ENCODE measurements at regions not wholly inside any gene's neighbourhood (a gene's known extent, or its start where the extent isn't known, plus 50 kb on each side); places are given as distances from the start of the nearest gene placed in this dataset.

- Histone ChIP-seq H3K9me3 (no peaks in the 10 kb centered on the region), H3K4me3 (no peak overlapping the region), H3K27me3 (no peaks in the 10 kb centered on the region), H3K36me3 (no peaks in the 10 kb centered on the region), H3K27ac (no peak overlapping the region), H3K4me1 (ENCODE audit: insufficient read depth) (peaks cover 6% of the 10 kb centered on the region)
- intact Hi-C loops (cut with DNase I), result loop anchor here in 2 of 4 donors (5.0 to 10.0 kb wide), 4 partner anchors 70 to 587 kb away; no protein-coding TSS in a partner anchor
- WGBS, 3 donors, result 93 to 98% (median 95%) methylated on average over 5 of the region's 5 CpGs
- TF ChIP-seq POLR2A (IDR thresholded peaks at IDR 0.05) (no peak), EP300 (IDR thresholded peaks at IDR 0.05) (no peak), CTCF (IDR thresholded peaks at IDR 0.05) (no peak)
- no peak for DNase-seq
These were observed 419.8 kb downstream of the COG6 start for GRCh38 chr13:40075281-40075680.

GRCh38 chr13:40076765-40077362 lies 421.4 kb downstream of the COG6 start:
- no peaks in the 10 kb centered on the region for H3K36me3 ChIP-seq
- no peaks in the 10 kb centered on the region for H3K27me3 ChIP-seq
- peaks cover 6% of the 10 kb centered on the region for H3K4me1 ChIP-seq (ENCODE audit: insufficient read depth)
- no peak for DNase-seq
- WGBS, 3 donors, result 93 to 98% (median 94%) methylated on average over 3 of the region's 3 CpGs
- H3K9me3 ChIP-seq, result no peaks in the 10 kb centered on the region
- H3K4me3 ChIP-seq, result no peak overlapping the region
- H3K27ac ChIP-seq, result no peak overlapping the region
- intact Hi-C loops (cut with DNase I), result loop anchor here in 2 of 4 donors (5.0 to 10.0 kb wide), 4 partner anchors 68 to 585 kb away; no protein-coding TSS in a partner anchor
- TF ChIP-seq EP300 (IDR thresholded peaks at IDR 0.05) (no peak), POLR2A (IDR thresholded peaks at IDR 0.05) (no peak), CTCF (IDR thresholded peaks at IDR 0.05) (no peak)

- H3K4me3 ChIP-seq, result no peak overlapping the region
- TF ChIP-seq CTCF (IDR thresholded peaks at IDR 0.05) (no peak), EP300 (IDR thresholded peaks at IDR 0.05) (no peak), POLR2A (IDR thresholded peaks at IDR 0.05) (no peak)
- intact Hi-C loops (cut with DNase I), result loop anchor here in 2 of 4 donors (5.0 to 10.0 kb wide), 4 partner anchors 67 to 585 kb away; no protein-coding TSS in a partner anchor
- H3K9me3 ChIP-seq, result no peaks in the 10 kb centered on the region
- 95 to 97% (median 95%) methylated on average over 9 of the region's 9 CpGs for WGBS, 3 donors
- no peaks in the 10 kb centered on the region for H3K36me3 ChIP-seq
- peaks cover 8% of the 10 kb centered on the region for H3K4me1 ChIP-seq (ENCODE audit: insufficient read depth)
- DNase-seq, result no peak
- H3K27ac ChIP-seq, result no peak overlapping the region
- no peaks in the 10 kb centered on the region for H3K27me3 ChIP-seq
These were observed 422.1 kb downstream of the COG6 start for GRCh38 chr13:40077396-40078027.

- DNase-seq, result no peak
- H3K27me3 ChIP-seq, result no peaks in the 10 kb centered on the region
- intact Hi-C loops (cut with DNase I), result loop anchor here in 2 of 4 donors (5.0 to 10.0 kb wide), 4 partner anchors 65 to 583 kb away; no protein-coding TSS in a partner anchor
- peaks cover 8% of the 10 kb centered on the region for H3K4me1 ChIP-seq (ENCODE audit: insufficient read depth)
- H3K27ac ChIP-seq, result no peak overlapping the region
- WGBS, 3 donors, result 96 to 100% (median 100%) methylated on average over 1 of the region's 1 CpG
- H3K9me3 ChIP-seq, result no peaks in the 10 kb centered on the region
- no peak overlapping the region for H3K4me3 ChIP-seq
- no peak for TF ChIP-seq EP300 (IDR thresholded peaks at IDR 0.05)
- TF ChIP-seq POLR2A (IDR thresholded peaks at IDR 0.05), result no peak
- TF ChIP-seq CTCF (IDR thresholded peaks at IDR 0.05), result no peak
- H3K36me3 ChIP-seq, result no peaks in the 10 kb centered on the region
These were observed 424.3 kb downstream of the COG6 start for GRCh38 chr13:40079721-40080120.
